H1 (cell line): ENCODE measurements at regions not wholly inside any gene's neighbourhood (a gene's known extent, or its start where the extent isn't known, plus 50 kb on each side); places are given as distances from the start of the nearest gene placed in this dataset.

ENCODE experiments used
- RFX5 ChIP-seq: IDR thresholded peaks from 2 replicates; pipeline ENCODE4 v1.6.1; 2011; ENCODE audit warnings: low read depth, low read length, improper control_type of control experiment, borderline replicate concordance
- SP4 ChIP-seq: IDR thresholded peaks from 2 replicates; pipeline ENCODE4 v1.6.1; 2012; ENCODE audit warnings: low read length, inconsistent platforms

- TF ChIP-seq SP4 = no peak
- no peak for TF ChIP-seq RFX5
Measured at GRCh38 chr2:217297096-217297495, 437.2 kb upstream of the TNP1 start (continued).
